ENCODE measurements at regions not wholly inside any gene's neighbourhood (a gene's known extent, or its start where the extent isn't known, plus 50 kb on each side); places are given as distances from the start of the nearest gene placed in this dataset.

DNA sequence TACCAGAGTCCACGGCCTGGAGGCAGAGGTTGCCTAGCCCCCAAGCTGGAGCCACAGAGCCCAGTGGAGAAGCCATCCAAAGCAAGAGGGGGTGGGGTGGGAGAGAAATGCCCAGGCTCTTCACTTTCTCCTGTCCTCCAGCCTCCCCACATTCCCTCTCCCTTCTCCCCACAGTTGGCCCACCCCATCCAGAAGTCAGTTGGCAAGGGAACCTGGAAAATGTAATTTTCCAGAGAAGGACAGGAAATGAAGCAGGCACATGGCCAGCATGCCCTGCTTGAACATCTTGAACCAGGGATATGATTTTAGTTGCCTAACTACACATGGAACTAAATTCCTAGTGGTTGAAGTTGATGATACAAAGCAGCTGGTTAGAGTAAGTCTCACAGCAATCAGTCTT is 73.3 kb upstream of the IRX6 start:
- TF ChIP-seq, protein P1, sequence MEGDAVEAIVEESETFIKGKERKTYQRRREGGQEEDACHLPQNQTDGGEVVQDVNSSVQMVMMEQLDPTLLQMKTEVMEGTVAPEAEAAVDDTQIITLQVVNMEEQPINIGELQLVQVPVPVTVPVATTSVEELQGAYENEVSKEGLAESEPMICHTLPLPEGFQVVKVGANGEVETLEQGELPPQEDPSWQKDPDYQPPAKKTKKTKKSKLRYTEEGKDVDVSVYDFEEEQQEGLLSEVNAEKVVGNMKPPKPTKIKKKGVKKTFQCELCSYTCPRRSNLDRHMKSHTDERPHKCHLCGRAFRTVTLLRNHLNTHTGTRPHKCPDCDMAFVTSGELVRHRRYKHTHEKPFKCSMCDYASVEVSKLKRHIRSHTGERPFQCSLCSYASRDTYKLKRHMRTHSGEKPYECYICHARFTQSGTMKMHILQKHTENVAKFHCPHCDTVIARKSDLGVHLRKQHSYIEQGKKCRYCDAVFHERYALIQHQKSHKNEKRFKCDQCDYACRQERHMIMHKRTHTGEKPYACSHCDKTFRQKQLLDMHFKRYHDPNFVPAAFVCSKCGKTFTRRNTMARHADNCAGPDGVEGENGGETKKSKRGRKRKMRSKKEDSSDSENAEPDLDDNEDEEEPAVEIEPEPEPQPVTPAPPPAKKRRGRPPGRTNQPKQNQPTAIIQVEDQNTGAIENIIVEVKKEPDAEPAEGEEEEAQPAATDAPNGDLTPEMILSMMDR (conservative IDR thresholded peaks at IDR 0.05; ENCODE audit: low read length), result no peak
- TF ChIP-seq EZH2phosphoT487 (IDR thresholded peaks at IDR 0.05; ENCODE audit: borderline replicate concordance), result no peak

Measured in Loucy (cell line).